PC-3 (cell line): ENCODE measurements at regions not wholly inside any gene's neighbourhood (a gene's known extent, or its start where the extent isn't known, plus 50 kb on each side); places are given as distances from the start of the nearest gene placed in this dataset.

Experiments used
- ATAC-seq: fragments of 200-7000 bp; cut with Tn5 transposase; 2 replicates; pipeline ENCODE4 v1.9.1; 2020; ENCODE audit warnings: mild to moderate bottlenecking, moderate library complexity
- BruUV-seq: library from RNA; stranded (reverse); fragments of 400-500 nt; replicated peaks from 2 replicates; lab custom pipeline; 2021; lab: Mats Ljungman, UMichigan
- CTCF ChIA-PET: fragments of 300-600 bp; sonication (Branson Sonifier 250); formaldehyde crosslinking; loops from one replicate; lab custom pipeline; 2022; ENCODE audit warnings: antibody characterized with exemption; lab: Charles Lee
- POLR2A ChIA-PET: fragments of 300-600 bp; sonication (Branson Sonifier 250); formaldehyde crosslinking; loops from one replicate; lab custom pipeline; 2022; ENCODE audit warnings: antibody characterized with exemption; ENCODE audit not compliant: unreplicated experiment; lab: Charles Lee
- DNase-seq: peaks from one replicate; pipeline ENCODE4 v3.0.0-alpha.2; 2015
- H2AFZ ChIP-seq: fragments of 300-600 bp; sonication (generic); 2 replicates; pipeline ENCODE4 v1.6.0; 2016; ENCODE audit warnings: antibody characterized with exemption, low read length
- H3F3A ChIP-seq: fragments of 300-600 bp; sonication (generic); one replicate; pipeline ENCODE4 v1.6.0; 2017; ENCODE audit warnings: antibody characterized with exemption, low read length, control low read depth, mild to moderate bottlenecking; ENCODE audit not compliant: unreplicated experiment
- H3K27ac ChIP-seq: fragments of 300-600 bp; sonication (generic); 2 replicates; pipeline ENCODE4 v1.5.1; 2016; ENCODE audit warnings: mild to moderate bottlenecking, low read length
- H3K27me3 ChIP-seq: fragments of 300-600 bp; sonication (generic); 2 replicates; pipeline ENCODE4 v1.6.1; 2016; ENCODE audit warnings: low read length, mixed read lengths
- H3K36me3 ChIP-seq: fragments of 300-600 bp; sonication (generic); 2 replicates; pipeline ENCODE4 v1.6.1; 2016; ENCODE audit warnings: low read depth, mixed run types, low read length, mixed read lengths
- H3K4me1 ChIP-seq: fragments of 300-600 bp; sonication (generic); 2 replicates; pipeline ENCODE4 v1.5.1; 2016; ENCODE audit warnings: low read length; ENCODE audit not compliant: insufficient read depth
- H3K4me2 ChIP-seq: fragments of 300-600 bp; sonication (generic); 2 replicates; pipeline ENCODE4 v1.6.0; 2016; ENCODE audit warnings: low read length
- H3K4me3 ChIP-seq: fragments of 300-600 bp; sonication (generic); 2 replicates; pipeline ENCODE4 v1.5.1; 2016; ENCODE audit warnings: mild to moderate bottlenecking, low read length, mixed read lengths
- H3K79me2 ChIP-seq: fragments of 300-600 bp; sonication (generic); 2 replicates; pipeline ENCODE4 v1.6.1; 2017; ENCODE audit warnings: low read length, mixed read lengths
- H3K9ac ChIP-seq: fragments of 300-600 bp; sonication (generic); 2 replicates; pipeline ENCODE4 v1.6.0; 2016; ENCODE audit warnings: mild to moderate bottlenecking, low read length
- H3K9me2 ChIP-seq: fragments of 300-600 bp; sonication (generic); replicated peaks from 2 replicates; pipeline ENCODE4 v1.6.1; 2016; ENCODE audit warnings: mixed run types, low read length, mixed read lengths
- H3K9me3 ChIP-seq: fragments of 300-600 bp; sonication (generic); 2 replicates; pipeline ENCODE4 v1.6.1; 2016; ENCODE audit warnings: low read length, mixed read lengths
- H4K20me1 ChIP-seq: fragments of 300-600 bp; sonication (generic); 2 replicates; pipeline ENCODE4 v1.6.1; 2016; ENCODE audit warnings: low read length, mixed read lengths
- CTCF ChIP-seq: fragments of 300-600 bp; sonication (generic); conservative IDR thresholded peaks from 2 replicates; pipeline ENCODE4 v1.5.1; 2017; ENCODE audit warnings: antibody characterized with exemption, low read depth, mild to moderate bottlenecking, low read length
- EZH2 ChIP-seq: fragments of 300-600 bp; sonication (generic); IDR thresholded peaks from one replicate; pipeline ENCODE4 v1.6.1; 2017; ENCODE audit warnings: antibody characterized with exemption, mild to moderate bottlenecking, low read length; ENCODE audit not compliant: unreplicated experiment
- EZH2phosphoT487 ChIP-seq: fragments of 300-600 bp; sonication (generic); IDR thresholded peaks from 2 replicates; pipeline ENCODE4 v1.6.1; 2018; ENCODE audit warnings: mild to moderate bottlenecking, antibody characterized with exemption, low read length, borderline replicate concordance
- intact Hi-C: fragments of 100-400 bp; cut with micrococcal nuclease; formaldehyde crosslinking; loops from 2 replicates; pipeline ENCODE4 v1.9.0; 2023

- Histone ChIP-seq H2AFZ (no peak overlapping the region), H3K9me3 (no peaks in the 10 kb centered on the region), H4K20me1 (no peaks in the 10 kb centered on the region), H3K36me3 (no peaks in the 10 kb centered on the region), H3K79me2 (no peaks in the 10 kb centered on the region), H3F3A (no peaks in the 10 kb centered on the region), H3K27me3 (no peaks in the 10 kb centered on the region), H3K27ac (no peak overlapping the region), H3K9me2 (no peaks in the 10 kb centered on the region), H3K4me2 (no peak overlapping the region), H3K9ac (no peak overlapping the region), H3K4me1 (no peaks in the 10 kb centered on the region), H3K4me3 (no peak overlapping the region)
- ATAC-seq (no peak), DNase-seq (no peak)
- CTCF ChIA-PET = no interaction called here
- POLR2A ChIA-PET = no interaction called here
- TF ChIP-seq EZH2phosphoT487 = no peak
- TF ChIP-seq CTCF = no peak
- no peak for TF ChIP-seq EZH2
- BruUV-seq = no TSS peak
- intact Hi-C loops = no loop called here
These were observed 309.4 kb upstream of the DIO3 start for GRCh38 chr14:101251812-101252442.

GRCh38 chr14:101252443-101253214 is 308.7 kb upstream of the DIO3 start:
- Histone ChIP-seq H4K20me1 (no peaks in the 10 kb centered on the region), H3K4me2 (no peak overlapping the region), H3K79me2 (no peaks in the 10 kb centered on the region), H3F3A (no peaks in the 10 kb centered on the region), H3K27ac (no peak overlapping the region), H2AFZ (no peak overlapping the region), H3K9me3 (no peaks in the 10 kb centered on the region), H3K4me3 (no peak overlapping the region), H3K36me3 (no peaks in the 10 kb centered on the region), H3K9me2 (no peaks in the 10 kb centered on the region), H3K9ac (no peak overlapping the region), H3K27me3 (no peaks in the 10 kb centered on the region), H3K4me1 (no peaks in the 10 kb centered on the region)
- no TSS peak for BruUV-seq
- no peak for TF ChIP-seq EZH2
- no peak for TF ChIP-seq CTCF
- TF ChIP-seq EZH2phosphoT487 = no peak
- no peak for DNase-seq
- intact Hi-C loops = no loop called here
- no peak for ATAC-seq
- ChIA-PET CTCF (no interaction called here), POLR2A (no interaction called here)

GRCh38 chr14:101253948-101254347 is 307.3 kb upstream of the DIO3 start:
- no TSS peak for BruUV-seq
- Histone ChIP-seq H3K9ac (no peak overlapping the region), H3K27ac (no peak overlapping the region), H2AFZ (no peak overlapping the region), H3K9me3 (no peaks in the 10 kb centered on the region), H3K9me2 (no peaks in the 10 kb centered on the region), H3K36me3 (no peaks in the 10 kb centered on the region), H4K20me1 (no peaks in the 10 kb centered on the region), H3K4me1 (no peaks in the 10 kb centered on the region), H3K4me3 (no peak overlapping the region), H3K79me2 (no peaks in the 10 kb centered on the region), H3K4me2 (no peak overlapping the region), H3F3A (no peaks in the 10 kb centered on the region), H3K27me3 (no peaks in the 10 kb centered on the region)
- CTCF ChIA-PET = no interaction called here
- no peak for DNase-seq
- no peak for ATAC-seq
- intact Hi-C loops = no loop called here
- TF ChIP-seq CTCF = no peak
- POLR2A ChIA-PET = no interaction called here
